Forelimb muscle (tissue), 1 donor: ENCODE measurements at regions not wholly inside any gene's neighbourhood (a gene's known extent, or its start where the extent isn't known, plus 50 kb on each side); places are given as distances from the start of the nearest gene placed in this dataset.

Experiments used
- DNase-seq: peaks from one replicate; pipeline ENCODE4 v3.0.0-alpha.2; 2013; ENCODE audit warnings: low read depth

DNA sequence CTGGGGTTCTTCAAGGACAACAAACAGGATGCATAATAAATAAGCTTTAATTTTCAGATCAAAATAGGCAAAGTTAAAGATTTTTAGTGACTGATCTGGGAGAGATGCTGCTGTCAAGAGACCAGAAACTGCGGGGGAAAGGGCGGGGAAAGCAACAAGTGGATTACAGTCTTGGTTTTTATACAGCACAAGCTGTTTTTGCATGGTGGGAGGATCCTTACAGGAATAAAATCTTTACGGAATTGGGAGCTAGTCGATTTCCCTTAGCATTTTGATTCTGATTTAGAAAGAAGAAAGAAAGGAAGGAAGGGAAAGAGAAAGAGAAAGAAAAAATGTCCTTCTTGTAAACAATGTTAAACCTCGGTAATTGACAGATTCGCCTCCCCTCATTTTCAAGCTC, 242.3 kb upstream of the SP8 start:
- DNase-seq, result no peak

DNA sequence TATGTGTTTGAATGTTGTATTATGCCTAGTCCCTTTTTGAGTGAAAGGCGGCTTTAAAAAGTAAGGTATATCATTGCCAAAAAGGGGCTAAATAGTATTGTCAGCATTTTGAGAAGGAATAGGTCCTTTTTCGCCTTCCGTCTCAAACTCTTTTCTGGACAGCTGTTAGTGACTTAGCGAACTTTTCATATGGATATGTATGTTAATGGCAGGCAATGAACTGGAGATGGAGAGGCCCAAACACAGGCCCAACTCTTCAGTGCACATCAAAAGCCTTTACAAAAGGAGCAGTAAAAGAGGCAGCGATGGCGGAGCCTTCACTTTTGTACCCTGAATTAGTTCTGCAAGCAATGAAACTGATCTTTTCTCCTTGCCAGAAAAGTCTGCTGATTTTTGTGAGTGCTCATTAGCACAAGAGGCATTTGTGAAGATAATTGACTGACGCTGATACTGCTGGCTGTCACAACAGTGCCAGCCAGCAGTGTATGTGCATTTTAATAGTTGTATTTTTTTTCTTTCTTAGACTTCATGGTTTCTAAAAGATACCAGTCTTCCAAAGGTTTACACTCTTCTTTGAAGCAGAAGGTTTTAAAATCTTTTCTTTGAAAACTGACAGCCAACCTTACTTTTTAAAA, 243.7 kb upstream of the SP8 start:
- DNase-seq, result no peak

GRCh38 chr7:21041252-21041651, 254.6 kb upstream of the SP8 start:
- DNase-seq, result no peak

- DNase-seq, result no peak
These were observed 255.0 kb upstream of the SP8 start for GRCh38 chr7:21041666-21042065.

GRCh38 chr7:21044384-21044783, 257.7 kb upstream of the SP8 start:
- DNase-seq, result no peak

- no peak for DNase-seq
These were observed 258.4 kb upstream of the SP8 start for GRCh38 chr7:21044913-21045568.

GRCh38 chr7:21051865-21052264, 265.2 kb upstream of the SP8 start:
- no peak for DNase-seq

- no peak for DNase-seq
These were observed 267.9 kb upstream of the SP8 start for GRCh38 chr7:21054427-21055112.

GRCh38 chr7:21059069-21059468, 272.4 kb upstream of the SP8 start:
- no peak for DNase-seq

- DNase-seq, result no peak
These were observed 276.4 kb upstream of the SP8 start for GRCh38 chr7:21063106-21063505.

GRCh38 chr7:21064698-21065648, 278.3 kb upstream of the SP8 start:
- no peak for DNase-seq

DNA sequence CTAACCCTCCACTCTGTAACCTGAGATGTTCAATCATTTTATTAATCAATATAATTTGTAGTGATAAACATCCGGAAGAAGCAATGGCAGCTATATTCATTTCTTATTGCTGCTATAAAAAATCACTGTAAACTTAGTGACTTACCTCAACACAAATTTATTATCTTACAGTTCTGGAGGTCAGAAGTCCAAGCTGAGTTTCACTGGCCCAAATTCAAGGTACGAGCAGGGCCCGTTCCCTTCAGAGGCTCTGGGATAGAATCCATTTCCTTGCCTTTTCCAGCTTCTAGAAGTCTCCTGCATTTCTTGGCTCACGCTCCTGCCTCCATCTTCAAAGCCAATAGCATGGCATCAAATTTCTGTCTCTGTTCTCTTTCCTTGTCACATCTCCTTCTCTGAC, 279.5 kb upstream of the SP8 start:
- no peak for DNase-seq

GRCh38 chr7:21067216-21067615, 280.5 kb upstream of the SP8 start:
- DNase-seq, result no peak

- no peak for DNase-seq
These were observed 283.9 kb upstream of the SP8 start for GRCh38 chr7:21070571-21071090.

DNA sequence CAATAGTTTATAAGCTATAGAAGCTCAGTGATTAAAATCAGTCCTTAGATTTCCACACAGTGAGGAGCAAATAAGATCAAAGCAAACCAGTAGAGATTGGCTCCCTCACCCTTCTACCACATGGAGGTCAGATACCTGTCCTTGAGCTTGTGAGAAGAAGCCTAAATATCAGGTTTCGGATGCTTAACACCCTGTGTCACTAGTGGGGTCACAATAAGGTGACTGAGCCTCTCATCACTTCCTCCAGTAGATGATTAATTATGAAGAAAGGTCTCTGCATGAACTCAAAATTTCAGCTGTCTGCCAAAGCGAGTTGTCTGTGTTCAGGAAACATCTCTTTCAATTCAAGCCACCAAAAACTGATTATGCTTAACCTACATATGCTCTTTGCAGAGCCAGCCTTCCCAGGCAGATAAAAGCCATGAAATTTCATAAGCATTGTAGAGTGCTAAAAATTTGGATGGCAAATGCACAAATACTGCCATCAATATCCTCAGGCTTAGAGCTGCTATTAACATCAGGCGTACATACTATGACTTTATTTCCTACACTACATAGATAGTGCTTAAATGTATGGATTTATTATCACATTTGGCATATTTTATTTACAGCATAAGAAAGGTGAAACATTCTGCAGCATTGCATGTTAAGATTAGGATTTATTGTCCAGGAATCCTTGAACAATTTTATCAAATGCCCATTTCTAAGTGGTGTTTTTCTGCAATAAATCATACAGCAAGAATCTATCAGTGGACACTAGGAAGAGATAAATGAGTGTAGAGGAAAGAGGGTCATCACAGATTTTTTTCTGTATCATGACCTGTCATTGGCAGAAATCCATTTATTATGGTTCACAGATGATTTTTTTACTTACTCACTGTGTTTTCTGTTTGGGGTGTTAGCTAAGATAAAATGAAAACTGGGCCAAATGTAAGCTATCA, 285.1 kb upstream of the SP8 start:
- DNase-seq, result no peak

DNA sequence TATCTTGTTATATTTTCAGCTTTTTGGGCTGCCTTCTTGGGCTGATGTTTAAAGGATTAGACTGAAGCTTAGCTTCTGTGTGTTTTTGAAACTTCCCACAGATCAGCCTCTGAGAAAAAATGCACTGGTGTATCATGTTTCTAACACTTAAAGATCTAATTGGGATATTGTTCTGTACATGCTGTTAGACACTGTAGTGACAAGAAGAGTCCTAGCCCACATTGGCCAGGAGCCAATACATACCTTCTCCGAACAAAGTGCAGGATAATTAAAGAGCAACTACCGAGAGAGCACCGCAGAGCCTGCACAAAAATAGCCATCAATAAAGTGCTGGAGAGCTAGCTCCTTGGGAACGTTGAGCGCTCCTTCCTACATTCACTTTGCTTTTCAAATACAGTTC, 289.4 kb upstream of the SP8 start:
- DNase-seq, result no peak

DNA sequence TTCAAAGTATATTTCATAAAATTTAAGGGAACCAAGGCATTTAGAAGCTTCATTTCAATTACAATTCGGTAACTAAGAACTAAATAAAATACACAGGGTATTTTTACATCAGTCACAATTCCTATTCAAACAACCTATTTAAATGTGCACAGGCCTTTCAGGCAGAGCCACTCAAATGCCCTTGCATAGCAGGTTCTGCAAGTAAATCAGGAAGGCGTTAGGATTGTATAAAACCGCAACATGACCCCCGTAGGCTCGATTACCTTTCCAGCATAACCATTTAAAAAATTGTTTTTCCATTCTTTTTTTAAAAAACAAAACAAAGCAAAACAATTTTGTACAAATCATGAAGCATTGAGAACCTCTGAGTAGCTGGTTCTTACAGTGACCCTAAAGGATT, 289.9 kb upstream of the SP8 start:
- DNase-seq, result no peak

GRCh38 chr7:21077602-21078001, 290.9 kb upstream of the SP8 start:
- DNase-seq, result no peak

- DNase-seq, result no peak
These were observed 297.6 kb upstream of the SP8 start for GRCh38 chr7:21084286-21084685.

DNA sequence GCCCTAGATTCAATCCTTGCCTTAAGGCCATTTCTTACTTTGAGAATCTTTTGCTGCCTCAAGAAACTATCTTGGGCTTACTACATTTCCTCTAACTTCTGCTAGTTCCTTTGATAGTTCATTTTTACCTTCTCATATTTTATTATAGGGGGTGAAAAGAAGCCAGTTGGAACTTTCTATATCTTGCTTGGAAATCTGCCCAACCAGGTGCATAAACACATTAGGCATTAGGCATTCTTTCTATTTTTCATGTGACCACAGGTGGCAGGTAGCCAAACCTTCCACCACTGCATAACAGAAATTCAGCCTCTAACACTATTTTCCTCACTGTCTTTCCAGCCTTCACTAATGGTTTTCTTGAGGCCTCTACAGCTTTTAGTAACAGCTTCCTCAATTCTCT, 300.0 kb upstream of the SP8 start:
- DNase-seq, result no peak

- no peak for DNase-seq
These were observed 303.0 kb upstream of the SP8 start for GRCh38 chr7:21089653-21090052.
